ENCODE measurements at regions not wholly inside any gene's neighbourhood (a gene's known extent, or its start where the extent isn't known, plus 50 kb on each side); places are given as distances from the start of the nearest gene placed in this dataset.

- TF ChIP-seq CTCF (IDR thresholded peaks at IDR 0.05) (no peak), POLR2A (IDR thresholded peaks at IDR 0.05) (no peak)
Observed at GRCh38 chr20:48094944-48095343, 309.7 kb upstream of the SULF2 start.

Measured in body of pancreas (tissue), 4 donors.